Bronchial epithelial cell (primary cell): ENCODE measurements at regions not wholly inside any gene's neighbourhood (a gene's known extent, or its start where the extent isn't known, plus 50 kb on each side); places are given as distances from the start of the nearest gene placed in this dataset.

Source experiments
- DNase-seq: peaks from one replicate; pipeline ENCODE4 v3.0.0-alpha.2; 2010; ENCODE audit warnings: low read depth
- FAIRE-seq: peaks from 2 replicates; lab custom pipeline; 2011; peaks lifted over from hg19 to GRCh38; lab: Jason Lieb, UNC
- H3K27me3 ChIP-seq: 2 replicates; pipeline ENCODE4 v1.5.1; 2011; ENCODE audit warnings: low read length; ENCODE audit not compliant: control insufficient read depth, insufficient read depth
- H3K36me3 ChIP-seq: 2 replicates; pipeline ENCODE4 v1.5.1; 2011; ENCODE audit warnings: low read length; ENCODE audit not compliant: control insufficient read depth, insufficient read depth
- H3K4me3 ChIP-seq: 2 replicates; pipeline ENCODE4 v1.5.1; 2011; ENCODE audit warnings: mild to moderate bottlenecking, low read depth, low read length, control low read depth
- TF ChIP-seq, protein P1 (sequence below): IDR thresholded peaks from 2 replicates; pipeline ENCODE4 v1.5.1; 2011; ENCODE audit warnings: mild to moderate bottlenecking, moderate library complexity, low read length, control low read depth, inconsistent platforms; ENCODE audit not compliant: insufficient read depth, severe bottlenecking

DNA sequence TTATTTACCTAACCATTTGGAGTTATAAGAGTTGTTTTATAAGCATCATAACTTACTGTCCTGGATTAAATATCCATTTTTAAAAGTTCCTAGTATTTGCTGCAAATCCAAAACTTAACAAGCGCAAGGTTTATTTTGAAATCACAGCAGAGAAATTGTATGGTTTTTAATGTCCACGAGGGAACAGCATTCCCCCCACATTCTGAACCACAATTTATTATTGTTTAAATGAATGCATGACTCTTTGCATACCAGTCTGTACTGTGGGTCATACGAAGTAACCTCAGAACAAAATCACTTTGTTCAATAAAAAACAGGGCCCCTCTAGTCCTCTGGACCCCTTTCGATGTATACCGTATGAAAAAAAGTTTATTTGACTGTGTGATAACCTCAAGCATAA, 75.9 kb downstream of the DACT1 start:
- Histone ChIP-seq H3K4me3 (no peak overlapping the region), H3K36me3 (no peaks in the 10 kb centered on the region), H3K27me3 (peaks cover 8% of the 10 kb centered on the region)
- TF ChIP-seq, protein P1, sequence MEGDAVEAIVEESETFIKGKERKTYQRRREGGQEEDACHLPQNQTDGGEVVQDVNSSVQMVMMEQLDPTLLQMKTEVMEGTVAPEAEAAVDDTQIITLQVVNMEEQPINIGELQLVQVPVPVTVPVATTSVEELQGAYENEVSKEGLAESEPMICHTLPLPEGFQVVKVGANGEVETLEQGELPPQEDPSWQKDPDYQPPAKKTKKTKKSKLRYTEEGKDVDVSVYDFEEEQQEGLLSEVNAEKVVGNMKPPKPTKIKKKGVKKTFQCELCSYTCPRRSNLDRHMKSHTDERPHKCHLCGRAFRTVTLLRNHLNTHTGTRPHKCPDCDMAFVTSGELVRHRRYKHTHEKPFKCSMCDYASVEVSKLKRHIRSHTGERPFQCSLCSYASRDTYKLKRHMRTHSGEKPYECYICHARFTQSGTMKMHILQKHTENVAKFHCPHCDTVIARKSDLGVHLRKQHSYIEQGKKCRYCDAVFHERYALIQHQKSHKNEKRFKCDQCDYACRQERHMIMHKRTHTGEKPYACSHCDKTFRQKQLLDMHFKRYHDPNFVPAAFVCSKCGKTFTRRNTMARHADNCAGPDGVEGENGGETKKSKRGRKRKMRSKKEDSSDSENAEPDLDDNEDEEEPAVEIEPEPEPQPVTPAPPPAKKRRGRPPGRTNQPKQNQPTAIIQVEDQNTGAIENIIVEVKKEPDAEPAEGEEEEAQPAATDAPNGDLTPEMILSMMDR, result no peak
- FAIRE-seq (no peak), DNase-seq (no peak)

DNA sequence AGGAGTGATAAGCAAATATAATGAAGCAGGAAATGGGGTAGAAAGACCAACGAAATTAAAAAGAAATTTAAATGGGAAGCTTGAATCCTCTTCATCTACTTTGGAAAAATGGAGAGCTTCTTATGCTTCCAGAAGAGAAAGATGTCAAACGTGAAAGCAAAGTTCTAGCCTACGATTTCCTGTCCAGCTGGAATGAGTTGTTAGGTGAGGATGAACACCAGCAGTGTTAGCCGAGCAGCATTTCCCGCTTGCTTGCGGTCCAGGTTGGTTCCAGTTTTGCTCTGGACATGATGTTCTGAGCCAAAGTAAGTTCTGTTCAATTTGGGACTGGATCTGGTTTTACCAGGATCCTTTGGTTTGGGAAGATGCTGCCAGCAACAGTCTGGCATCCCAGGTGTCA, 78.9 kb downstream of the DACT1 start:
- DNase-seq (no peak), FAIRE-seq (no peak)
- no peak overlapping the region for H3K4me3 ChIP-seq
- no peaks in the 10 kb centered on the region for H3K36me3 ChIP-seq
- TF ChIP-seq, protein P1, result no peak
- H3K27me3 ChIP-seq, result peaks cover 3% of the 10 kb centered on the region

DNA sequence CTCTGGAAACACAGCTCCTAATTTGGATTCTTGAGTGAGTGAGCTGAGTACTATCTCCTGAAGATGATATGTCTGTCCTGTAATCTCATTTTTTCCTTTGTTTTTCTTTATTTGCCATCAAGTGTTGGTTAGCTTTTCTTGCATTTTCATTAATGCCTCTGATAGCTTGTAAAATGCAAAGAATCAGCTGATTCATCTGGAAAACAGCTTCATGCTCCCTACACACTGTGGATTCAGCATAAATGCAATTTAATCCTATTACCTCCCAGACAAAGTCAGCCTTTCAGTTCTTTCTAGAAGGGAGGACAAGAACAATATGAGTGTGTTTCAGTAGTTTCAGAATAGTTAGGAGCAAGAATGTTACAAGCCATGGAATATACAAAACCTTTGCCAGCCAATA, 79.4 kb downstream of the DACT1 start:
- no peaks in the 10 kb centered on the region for H3K36me3 ChIP-seq
- no peak for DNase-seq
- no peak overlapping the region for H3K4me3 ChIP-seq
- TF ChIP-seq, protein P1, result no peak
- H3K27me3 ChIP-seq, result peaks cover 3% of the 10 kb centered on the region
- FAIRE-seq, result no peak

DNA sequence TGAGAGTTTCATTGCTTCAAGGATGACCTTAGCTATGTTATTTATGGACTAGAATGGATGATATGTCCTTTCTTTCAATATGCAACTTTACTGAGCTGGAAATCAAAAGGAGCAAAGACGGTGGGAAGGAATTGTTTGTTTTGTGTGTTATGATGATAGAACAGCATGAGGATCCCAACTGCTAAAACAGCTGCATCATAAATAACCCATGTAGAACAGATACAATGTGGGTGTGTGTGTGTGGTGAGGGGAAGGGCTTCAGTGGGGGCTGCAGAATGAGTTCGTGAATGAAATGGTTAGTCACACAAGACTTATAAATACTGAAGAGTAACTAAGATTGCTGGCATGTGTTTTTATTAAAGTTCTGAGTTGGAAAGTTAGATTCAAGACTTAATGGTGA, 80.1 kb downstream of the DACT1 start:
- TF ChIP-seq, protein P1, result no peak

DNA sequence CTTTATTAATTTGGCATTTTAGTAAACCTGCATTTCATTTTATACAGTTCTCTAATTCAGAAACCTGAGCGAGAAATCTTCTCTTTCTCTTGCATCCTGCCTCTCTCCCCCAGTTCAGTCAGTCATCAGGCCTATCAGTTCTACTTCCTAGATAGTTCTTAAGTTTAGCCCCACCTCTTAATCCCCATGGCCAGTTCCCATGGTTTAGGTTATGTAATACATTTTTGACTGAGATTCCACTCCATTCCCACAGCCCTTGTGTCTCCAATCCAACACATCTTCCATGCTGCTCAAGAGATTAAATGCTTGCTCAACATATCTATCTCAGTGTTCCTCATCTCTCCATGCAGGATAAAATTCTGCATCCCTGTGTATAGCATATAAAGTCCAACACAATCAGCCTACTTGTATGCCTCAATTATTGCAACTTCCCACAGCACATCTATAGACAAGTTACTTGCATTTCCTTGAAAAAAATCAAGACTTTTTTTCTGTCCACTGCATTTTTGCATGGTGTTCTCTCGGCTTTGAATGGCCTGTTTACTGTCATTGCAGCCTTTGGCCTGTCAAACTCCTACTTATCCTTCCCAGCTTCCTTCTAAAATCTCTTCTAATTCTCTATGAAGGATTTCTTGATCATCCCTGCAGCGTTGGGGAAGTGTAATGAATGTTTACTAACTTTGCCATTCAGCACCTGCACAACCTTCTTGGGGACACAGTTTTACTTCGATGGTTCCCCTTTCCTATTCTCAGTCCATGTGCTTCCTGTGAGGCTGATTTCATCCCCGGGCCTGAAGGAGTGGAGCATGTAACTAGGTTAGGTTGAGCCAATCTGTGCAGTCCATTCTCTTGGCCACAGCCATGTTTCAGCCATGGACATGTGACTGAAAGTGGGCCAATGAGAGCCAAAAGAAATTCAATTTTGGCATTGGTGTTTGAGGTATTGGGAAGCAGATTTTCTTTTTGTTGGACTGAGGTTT, 80.8 kb downstream of the DACT1 start:
- Histone ChIP-seq H3K4me3 (no peak overlapping the region), H3K36me3 (no peaks in the 10 kb centered on the region), H3K27me3 (peaks cover 3% of the 10 kb centered on the region)
- DNase-seq, result no peak
- TF ChIP-seq, protein P1, result no peak
- no peak for FAIRE-seq

More for the DNA sequence above, 80.1 kb downstream of the DACT1 start:
- no peaks in the 10 kb centered on the region for H3K36me3 ChIP-seq
- DNase-seq (no peak), FAIRE-seq (no peak)
- H3K27me3 ChIP-seq, result peaks cover 3% of the 10 kb centered on the region
- no peak overlapping the region for H3K4me3 ChIP-seq

DNA sequence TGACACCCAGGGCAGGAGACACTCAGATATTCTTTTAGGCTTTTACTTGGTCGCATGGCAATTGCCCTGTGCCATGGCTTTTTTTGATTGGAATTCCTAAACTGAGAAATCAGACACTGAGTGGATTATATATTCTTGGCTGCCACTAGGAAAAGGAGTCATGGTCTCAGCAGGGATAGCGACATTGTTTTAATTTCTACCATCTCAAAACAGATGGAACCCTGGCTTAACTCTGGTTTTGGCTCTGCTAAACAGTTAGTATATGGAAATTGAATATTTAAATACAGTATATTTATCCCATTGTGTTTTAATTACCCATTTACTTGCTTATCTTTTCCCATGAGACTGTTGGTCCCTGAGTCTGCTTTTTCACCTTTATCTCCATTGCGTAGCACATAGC, 84.0 kb downstream of the DACT1 start:
- H3K36me3 ChIP-seq, result no peaks in the 10 kb centered on the region
- DNase-seq (no peak), FAIRE-seq (no peak)
- no peaks in the 10 kb centered on the region for H3K27me3 ChIP-seq
- TF ChIP-seq, protein P1, result no peak
- H3K4me3 ChIP-seq, result no peak overlapping the region
